ENCODE measurements at regions not wholly inside any gene's neighbourhood (a gene's known extent, or its start where the extent isn't known, plus 50 kb on each side); places are given as distances from the start of the nearest gene placed in this dataset.

- Histone ChIP-seq H3K27me3 (no peaks in the 10 kb centered on the region), H3K4me1 (no peaks in the 10 kb centered on the region), H3K36me3 (no peaks in the 10 kb centered on the region), H3K9me3 (no peaks in the 10 kb centered on the region), H3K4me3 (no peak overlapping the region), H3K27ac (no peak overlapping the region)
- intact Hi-C loops (cut with DNase I; ENCODE audit: low total_unique reads), result no loop called here
- TF ChIP-seq POLR2A (IDR thresholded peaks at IDR 0.05) (no peak), CTCF (IDR thresholded peaks at IDR 0.05) (no peak)
- DNase-seq, result no peak
Measured at GRCh38 chr5:125152461-125153189, 406.2 kb upstream of the ZNF608 start.

GRCh38 chr5:125153231-125153630 is 406.8 kb upstream of the ZNF608 start:
- H3K27ac ChIP-seq, result no peak overlapping the region
- H3K4me1 ChIP-seq, result no peaks in the 10 kb centered on the region
- no peak for DNase-seq
- H3K4me3 ChIP-seq, result no peak overlapping the region
- no peaks in the 10 kb centered on the region for H3K9me3 ChIP-seq
- H3K27me3 ChIP-seq, result no peaks in the 10 kb centered on the region
- H3K36me3 ChIP-seq, result no peaks in the 10 kb centered on the region
- intact Hi-C loops (cut with DNase I; ENCODE audit: low total_unique reads), result no loop called here
- TF ChIP-seq POLR2A (IDR thresholded peaks at IDR 0.05) (no peak), CTCF (IDR thresholded peaks at IDR 0.05) (no peak)

GRCh38 chr5:125154301-125155110 is 408.1 kb upstream of the ZNF608 start:
- no peak for TF ChIP-seq POLR2A (IDR thresholded peaks at IDR 0.05)
- TF ChIP-seq CTCF (IDR thresholded peaks at IDR 0.05), result no peak
- intact Hi-C loops (cut with DNase I; ENCODE audit: low total_unique reads), result no loop called here
- Histone ChIP-seq H3K4me3 (no peak overlapping the region), H3K27me3 (no peaks in the 10 kb centered on the region), H3K36me3 (no peaks in the 10 kb centered on the region), H3K9me3 (no peaks in the 10 kb centered on the region), H3K27ac (no peak overlapping the region), H3K4me1 (no peaks in the 10 kb centered on the region)
- DNase-seq, result no peak

GRCh38 chr5:125160787-125161502 is 414.5 kb upstream of the ZNF608 start:
- peak in 1 of 2 donors; percentile 16 for DNase-seq
- H3K27ac ChIP-seq, result no peak overlapping the region

More at GRCh38 chr5:125160787-125161502, 414.5 kb upstream of the ZNF608 start:
- Histone ChIP-seq H3K9me3 (peaks cover 0 to 3% of the 10 kb centered on the region in 2 donors), H3K4me1 (no peaks in the 10 kb centered on the region), H3K36me3 (no peaks in the 10 kb centered on the region), H3K27me3 (no peaks in the 10 kb centered on the region), H3K4me3 (no peak overlapping the region)
- TF ChIP-seq POLR2A (IDR thresholded peaks at IDR 0.05) (no peak), CTCF (IDR thresholded peaks at IDR 0.05) (no peak)
- intact Hi-C loops (cut with DNase I; ENCODE audit: low total_unique reads), result no loop called here
